NCI-H82 treated with DMSO at 0.1 percent for 48 hours (cell line): ENCODE measurements at regions not wholly inside any gene's neighbourhood (a gene's known extent, or its start where the extent isn't known, plus 50 kb on each side); places are given as distances from the start of the nearest gene placed in this dataset.
"Not testable (repeated sequence)": the region's sequence is repeated elsewhere in the genome, so short reads cannot be mapped to it uniquely, and the experiment has no call there.

Source experiments
- DNase-seq: peaks from one replicate; lab custom pipeline; 2025; ENCODE audit not compliant: unreplicated experiment; lab: John Stamatoyannopoulos, UW

- DNase-seq, result no peak
Observed at GRCh38 chr1:169048043-169048442, 58.4 kb upstream of the ATP1B1 start.

DNA sequence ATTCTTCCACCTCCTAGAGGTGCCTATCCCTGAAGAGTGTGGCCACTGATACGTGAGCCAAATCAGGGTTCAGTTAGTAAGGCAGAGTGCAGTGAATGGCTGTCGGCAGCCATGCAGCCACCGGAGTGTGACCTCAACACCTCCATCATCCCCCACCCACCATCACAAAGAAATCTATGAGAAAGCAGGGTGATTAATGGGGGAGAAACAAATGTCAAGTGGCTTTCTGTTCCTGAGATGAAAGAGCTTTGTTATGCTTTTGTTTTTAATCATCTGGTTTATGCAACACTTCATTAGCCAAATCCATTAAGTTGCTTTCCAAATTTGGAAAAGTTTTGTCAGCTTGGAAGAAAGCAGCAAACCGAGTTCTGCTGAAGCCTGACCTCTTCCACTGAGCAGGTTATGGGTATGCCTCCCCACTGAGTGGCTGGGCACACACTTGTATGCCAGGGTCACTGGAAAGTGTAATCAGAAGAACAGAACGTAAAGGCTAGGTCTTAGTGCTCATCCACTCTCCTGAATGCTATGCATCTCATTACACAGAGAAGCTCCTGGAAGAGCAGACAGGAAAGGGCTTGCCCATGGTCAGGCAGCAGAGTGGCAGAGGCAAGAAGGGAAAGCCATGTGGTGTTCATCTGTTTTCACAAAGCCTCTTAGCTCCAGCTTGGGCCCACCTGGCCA, 57.1 kb upstream of the ATP1B1 start:
- peak; percentile 24 for DNase-seq

DNA sequence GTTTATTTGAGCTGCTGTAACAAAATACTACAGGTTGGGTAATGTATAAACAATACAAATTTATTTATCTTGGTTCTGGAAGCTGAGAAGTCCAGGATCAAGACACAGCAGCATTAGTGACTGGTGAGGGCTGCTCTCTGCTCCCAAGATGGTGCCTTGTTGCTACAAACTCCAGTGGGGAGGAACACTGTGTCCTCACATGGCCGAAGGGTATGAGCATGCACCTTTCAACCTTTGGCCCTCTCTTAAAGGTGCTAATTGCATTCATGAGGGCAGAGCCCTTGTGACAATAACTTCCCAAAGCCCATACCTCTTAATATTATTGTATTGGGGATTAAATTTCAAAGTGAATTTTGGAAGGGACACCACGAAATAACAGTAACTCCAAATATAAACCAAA, 55.3 kb upstream of the ATP1B1 start:
- no peak for DNase-seq

GRCh38 chr1:169052171-169052570, 54.3 kb upstream of the ATP1B1 start:
- not testable (repeated sequence) for DNase-seq

- DNase-seq, result no peak
Observed at GRCh38 chr1:169052727-169053126, 53.8 kb upstream of the ATP1B1 start.

DNA sequence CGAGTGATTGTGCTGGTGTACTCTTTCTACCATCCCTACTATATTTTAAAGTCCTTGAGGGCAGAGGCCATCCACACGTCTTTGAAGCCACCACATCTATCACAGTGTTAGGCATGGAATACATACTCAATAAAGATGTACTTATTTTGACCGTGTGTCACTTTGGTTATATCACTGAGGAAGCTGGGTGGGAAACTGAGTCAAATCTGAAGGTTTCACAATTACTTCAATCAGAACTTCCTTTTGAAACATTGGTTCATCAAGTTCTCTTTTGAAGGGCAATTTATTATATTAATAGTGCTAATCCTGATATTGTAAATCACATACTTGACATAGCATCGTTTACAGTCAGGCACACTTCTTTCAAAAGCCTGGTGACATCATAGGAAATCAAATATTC, 53.3 kb upstream of the ATP1B1 start:
- no peak for DNase-seq
